ENCODE measurements at regions not wholly inside any gene's neighbourhood (a gene's known extent, or its start where the extent isn't known, plus 50 kb on each side); places are given as distances from the start of the nearest gene placed in this dataset.
A peak's percentile ranks its signal among the peaks of the same experiment; 100 is the strongest.

DNA sequence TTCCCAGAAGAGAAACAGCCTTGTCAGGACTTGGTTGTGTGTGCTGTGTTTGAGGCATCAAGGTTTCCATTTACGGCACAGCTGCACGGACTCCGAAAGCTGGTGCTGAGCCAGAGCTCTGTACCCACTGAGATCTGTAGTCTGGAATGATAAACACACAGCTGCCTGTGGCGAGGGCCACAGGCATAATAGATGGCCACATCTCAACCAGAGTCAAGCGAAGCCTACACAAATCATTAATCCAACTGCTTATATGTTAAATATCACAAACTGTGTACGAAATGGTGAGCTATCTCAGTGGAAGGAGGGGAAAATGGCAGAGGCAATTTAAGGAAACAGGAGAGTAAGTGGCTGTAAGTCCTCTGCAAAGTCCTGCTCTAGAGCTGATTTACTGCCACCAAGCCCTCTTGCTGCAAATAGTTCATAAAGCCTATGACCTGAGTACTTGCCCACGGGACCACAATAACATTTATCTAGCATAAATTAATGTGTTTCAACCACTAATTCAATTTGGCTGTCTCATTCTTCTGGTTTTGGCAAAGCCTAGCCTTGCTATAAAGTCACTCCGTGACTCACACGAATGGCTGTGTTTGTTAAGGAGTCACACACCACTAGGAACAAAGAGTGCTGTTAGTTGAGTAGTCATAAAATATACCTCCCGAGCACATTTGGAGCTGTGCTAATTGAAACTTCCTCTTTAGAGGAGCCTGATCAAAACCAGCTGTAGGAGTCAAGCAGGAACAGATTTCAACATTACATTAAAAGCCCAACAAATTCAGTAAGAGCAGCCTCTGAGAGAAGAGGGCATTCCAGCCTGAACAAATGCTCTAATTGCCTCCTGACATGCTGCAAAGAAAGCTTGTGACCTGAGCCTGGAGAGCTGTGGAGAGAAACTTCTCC lies 738.6 kb upstream of the ZNF608 start:
- Histone ChIP-seq H3K79me2 (ENCODE audit: low read depth) (no peaks in the 10 kb centered on the region), H3F3A (ENCODE audit: low read depth) (peaks cover 39% of the 10 kb centered on the region), H3K9me3 (ENCODE audit: low read depth) (no peaks in the 10 kb centered on the region), H3K9ac (no peak overlapping the region), H3K4me2 (peak overlapping the region; percentile 55), H3K36me3 (no peaks in the 10 kb centered on the region), H3K27ac (peak overlapping the region; percentile 79), H2AFZ (replicated peaks) (no peak overlapping the region), H3K27me3 (no peaks in the 10 kb centered on the region), H4K20me1 (ENCODE audit: low read depth) (no peaks in the 10 kb centered on the region), H3K4me1 (peaks cover 64% of the 10 kb centered on the region), H3K4me3 (peak overlapping the region; percentile 4)
- H3K36me3 Mint-ChIP-seq, result no peaks in the 10 kb centered on the region
- peak overlapping the region; percentile 96 for H3K27ac Mint-ChIP-seq
- no peaks in the 10 kb centered on the region for H3K9me3 Mint-ChIP-seq
- peak; percentile 46 for DNase-seq (ENCODE audit: low spot score)
- H3K4me1 Mint-ChIP-seq, result peaks cover 76% of the 10 kb centered on the region
- H3K4me3 Mint-ChIP-seq, result no peak overlapping the region
- no peak for TF ChIP-seq EZH2phosphoT487 (IDR thresholded peaks at IDR 0.05)
- TF ChIP-seq EZH2 (IDR thresholded peaks at IDR 0.05), result no peak
- TF ChIP-seq, protein P1, sequence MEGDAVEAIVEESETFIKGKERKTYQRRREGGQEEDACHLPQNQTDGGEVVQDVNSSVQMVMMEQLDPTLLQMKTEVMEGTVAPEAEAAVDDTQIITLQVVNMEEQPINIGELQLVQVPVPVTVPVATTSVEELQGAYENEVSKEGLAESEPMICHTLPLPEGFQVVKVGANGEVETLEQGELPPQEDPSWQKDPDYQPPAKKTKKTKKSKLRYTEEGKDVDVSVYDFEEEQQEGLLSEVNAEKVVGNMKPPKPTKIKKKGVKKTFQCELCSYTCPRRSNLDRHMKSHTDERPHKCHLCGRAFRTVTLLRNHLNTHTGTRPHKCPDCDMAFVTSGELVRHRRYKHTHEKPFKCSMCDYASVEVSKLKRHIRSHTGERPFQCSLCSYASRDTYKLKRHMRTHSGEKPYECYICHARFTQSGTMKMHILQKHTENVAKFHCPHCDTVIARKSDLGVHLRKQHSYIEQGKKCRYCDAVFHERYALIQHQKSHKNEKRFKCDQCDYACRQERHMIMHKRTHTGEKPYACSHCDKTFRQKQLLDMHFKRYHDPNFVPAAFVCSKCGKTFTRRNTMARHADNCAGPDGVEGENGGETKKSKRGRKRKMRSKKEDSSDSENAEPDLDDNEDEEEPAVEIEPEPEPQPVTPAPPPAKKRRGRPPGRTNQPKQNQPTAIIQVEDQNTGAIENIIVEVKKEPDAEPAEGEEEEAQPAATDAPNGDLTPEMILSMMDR (IDR thresholded peaks at IDR 0.05), result no peak
- H3K27me3 Mint-ChIP-seq (ENCODE audit: insufficient read depth, low read depth), result peaks cover 8% of the 10 kb centered on the region

DNA sequence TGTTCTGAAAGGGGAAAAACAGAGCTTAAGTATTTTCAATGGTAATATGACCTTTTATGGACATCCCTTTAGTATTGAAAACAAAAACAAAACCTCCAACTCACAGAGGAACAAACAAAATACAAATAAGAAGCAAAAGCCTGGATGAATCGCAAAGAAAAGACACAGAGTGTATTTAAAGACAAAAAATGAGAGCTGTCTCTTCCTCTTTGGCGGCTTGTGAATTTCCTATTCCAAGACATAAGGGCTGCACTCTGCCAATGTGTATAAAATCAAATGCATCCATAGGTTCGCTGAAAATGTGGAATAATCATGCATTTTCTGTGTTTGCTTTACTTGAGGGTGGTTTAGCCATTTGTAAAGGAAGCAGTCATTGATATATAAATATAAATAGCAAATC lies 739.3 kb upstream of the ZNF608 start:
- Histone ChIP-seq H4K20me1 (ENCODE audit: low read depth) (no peaks in the 10 kb centered on the region), H3K4me2 (peak overlapping the region; percentile 55), H3K36me3 (no peaks in the 10 kb centered on the region), H3K4me3 (peak overlapping the region; percentile 4), H2AFZ (replicated peaks) (no peak overlapping the region), H3K4me1 (peaks cover 63% of the 10 kb centered on the region), H3K27me3 (no peaks in the 10 kb centered on the region), H3K9me3 (ENCODE audit: low read depth) (no peaks in the 10 kb centered on the region), H3F3A (ENCODE audit: low read depth) (peaks cover 39% of the 10 kb centered on the region), H3K27ac (peak overlapping the region; percentile 79), H3K79me2 (ENCODE audit: low read depth) (no peaks in the 10 kb centered on the region), H3K9ac (no peak overlapping the region)
- Mint-ChIP-seq H3K4me3 (no peak overlapping the region), H3K4me1 (peaks cover 81% of the 10 kb centered on the region), H3K9me3 (no peaks in the 10 kb centered on the region), H3K36me3 (no peaks in the 10 kb centered on the region), H3K27ac (peak overlapping the region; percentile 96), H3K27me3 (ENCODE audit: insufficient read depth, low read depth) (peaks cover 5% of the 10 kb centered on the region)
- TF ChIP-seq EZH2phosphoT487 (IDR thresholded peaks at IDR 0.05) (no peak), EZH2 (IDR thresholded peaks at IDR 0.05) (no peak)
- TF ChIP-seq, protein P1 (IDR thresholded peaks at IDR 0.05), result no peak
- no peak for DNase-seq (ENCODE audit: low spot score)

DNA sequence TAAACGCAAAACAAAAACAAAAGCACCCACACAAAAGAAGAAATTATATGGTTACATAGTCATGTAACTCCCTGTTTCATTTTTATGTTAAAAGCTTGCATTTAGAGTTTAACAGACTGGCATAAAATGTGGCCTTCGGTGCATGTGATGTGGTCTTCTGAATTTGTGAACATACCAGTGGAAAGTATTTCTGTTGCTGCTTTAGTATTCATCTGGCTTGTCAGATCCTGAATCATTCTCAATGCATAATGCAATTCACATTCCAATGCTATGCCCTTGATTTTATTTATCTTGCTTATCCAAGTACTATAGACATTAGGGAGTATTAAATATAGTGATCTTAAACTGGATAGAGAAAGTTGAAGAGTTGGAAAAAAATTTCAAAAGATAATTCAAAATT lies 740.2 kb upstream of the ZNF608 start:
- Histone ChIP-seq H3K4me2 (peak overlapping the region; percentile 55), H3K4me3 (no peak overlapping the region), H4K20me1 (ENCODE audit: low read depth) (no peaks in the 10 kb centered on the region), H3F3A (ENCODE audit: low read depth) (peaks cover 32% of the 10 kb centered on the region), H2AFZ (replicated peaks) (no peak overlapping the region), H3K9ac (no peak overlapping the region), H3K79me2 (ENCODE audit: low read depth) (no peaks in the 10 kb centered on the region), H3K27me3 (no peaks in the 10 kb centered on the region), H3K4me1 (peaks cover 63% of the 10 kb centered on the region), H3K36me3 (no peaks in the 10 kb centered on the region), H3K9me3 (ENCODE audit: low read depth) (no peaks in the 10 kb centered on the region), H3K27ac (peak overlapping the region; percentile 93)
- H3K4me1 Mint-ChIP-seq, result peaks cover 76% of the 10 kb centered on the region
- DNase-seq (ENCODE audit: low spot score), result no peak
- no peak for TF ChIP-seq EZH2phosphoT487 (IDR thresholded peaks at IDR 0.05)
- TF ChIP-seq EZH2 (IDR thresholded peaks at IDR 0.05), result no peak
- TF ChIP-seq, protein P1 (IDR thresholded peaks at IDR 0.05), result no peak
- H3K4me3 Mint-ChIP-seq, result no peak overlapping the region
- peaks cover 5% of the 10 kb centered on the region for H3K27me3 Mint-ChIP-seq (ENCODE audit: insufficient read depth, low read depth)
- no peaks in the 10 kb centered on the region for H3K9me3 Mint-ChIP-seq
- peak overlapping the region; percentile 89 for H3K27ac Mint-ChIP-seq
- no peaks in the 10 kb centered on the region for H3K36me3 Mint-ChIP-seq
